ENCODE measurements at regions not wholly inside any gene's neighbourhood (a gene's known extent, or its start where the extent isn't known, plus 50 kb on each side); places are given as distances from the start of the nearest gene placed in this dataset.
"Not testable (repeated sequence)": the region's sequence is repeated elsewhere in the genome, so short reads cannot be mapped to it uniquely, and the experiment has no call there.

DNA sequence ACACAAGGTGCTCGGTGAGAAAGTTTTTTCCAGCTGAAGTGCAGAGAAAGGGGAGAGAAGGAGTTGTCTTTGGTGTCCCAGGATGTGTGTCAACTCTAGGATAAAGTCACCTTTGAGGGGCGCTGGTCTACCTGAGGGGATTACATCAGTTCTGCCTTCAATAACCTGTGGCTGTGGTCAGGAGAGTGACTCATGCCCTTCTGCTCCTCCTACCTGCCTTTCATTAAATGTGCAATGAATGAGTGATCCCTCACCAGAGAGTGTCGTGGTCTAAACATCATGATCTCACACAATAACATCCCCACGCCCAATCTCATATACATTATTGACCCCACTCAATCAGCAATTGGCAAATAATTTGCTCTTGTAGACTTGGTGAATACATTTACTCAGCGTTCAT lies 156.4 kb downstream of the POTEB start:
- intact Hi-C loops (cut with DNase I, micrococcal nuclease); ATAC-seq; DNase-seq: not testable (repeated sequence)

DNA sequence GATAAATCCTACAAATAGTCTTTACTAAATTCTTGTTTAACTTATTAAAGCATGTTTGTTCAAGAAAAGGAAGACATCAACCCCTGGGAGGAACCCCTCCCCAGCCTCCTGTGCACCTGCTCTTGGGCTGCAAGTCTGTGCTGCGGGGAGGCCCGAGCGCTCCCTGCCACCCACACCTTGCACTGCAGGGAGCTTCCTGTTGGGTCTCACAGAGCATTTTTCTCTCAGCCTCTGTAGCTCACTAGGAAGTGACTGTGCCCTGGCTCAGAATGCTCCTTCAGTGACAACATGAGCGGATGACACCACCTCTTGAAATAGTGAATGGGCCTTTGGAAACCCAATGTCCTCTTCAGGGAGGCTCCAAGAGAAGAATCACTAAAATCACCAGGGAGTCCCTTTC lies 158.8 kb downstream of the POTEB start:
- ATAC-seq; DNase-seq; intact Hi-C loops (cut with DNase I, micrococcal nuclease): not testable (repeated sequence)

DNA sequence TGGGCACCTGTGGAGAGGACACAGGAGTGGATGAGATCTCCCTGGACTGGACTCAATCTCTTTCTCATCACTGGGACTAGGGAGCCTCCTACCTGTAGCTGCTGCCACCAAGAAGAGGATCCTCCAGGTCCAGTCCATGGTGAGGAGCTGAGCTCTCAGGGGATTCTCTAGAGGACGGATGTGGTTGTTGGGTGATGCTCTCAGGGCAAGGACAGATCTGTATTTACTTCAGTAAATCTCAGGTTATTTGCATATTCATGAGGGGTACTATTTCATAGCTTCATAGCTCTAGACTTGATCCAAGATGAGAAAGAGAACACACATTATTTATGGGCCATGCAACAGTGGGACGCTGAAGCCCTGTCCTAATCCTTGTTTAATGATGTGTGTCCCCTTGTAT lies 159.4 kb downstream of the POTEB start:
- DNase-seq; ATAC-seq; intact Hi-C loops (cut with DNase I, micrococcal nuclease): not testable (repeated sequence)

DNA sequence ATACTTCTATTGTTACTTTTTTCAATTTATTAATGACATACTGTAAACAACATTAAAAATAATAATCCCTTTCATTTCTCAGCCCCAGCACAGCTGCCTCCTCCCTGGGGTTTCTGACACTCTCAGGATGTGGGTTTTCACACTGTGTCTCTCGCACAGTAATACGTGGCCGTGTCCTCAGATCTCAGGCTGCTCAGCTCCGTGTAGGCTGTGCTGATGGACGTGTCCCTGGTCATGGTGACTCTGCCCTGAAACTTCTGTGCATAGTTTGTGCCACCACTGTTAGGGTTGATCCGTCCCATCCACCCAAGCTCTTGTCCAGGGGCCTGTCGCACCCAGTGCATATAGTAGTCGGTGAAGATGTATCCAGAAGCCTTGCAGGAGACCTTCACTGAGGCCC lies 159.9 kb downstream of the POTEB start:
- ATAC-seq; DNase-seq; intact Hi-C loops (cut with DNase I, micrococcal nuclease): not testable (repeated sequence)

DNA sequence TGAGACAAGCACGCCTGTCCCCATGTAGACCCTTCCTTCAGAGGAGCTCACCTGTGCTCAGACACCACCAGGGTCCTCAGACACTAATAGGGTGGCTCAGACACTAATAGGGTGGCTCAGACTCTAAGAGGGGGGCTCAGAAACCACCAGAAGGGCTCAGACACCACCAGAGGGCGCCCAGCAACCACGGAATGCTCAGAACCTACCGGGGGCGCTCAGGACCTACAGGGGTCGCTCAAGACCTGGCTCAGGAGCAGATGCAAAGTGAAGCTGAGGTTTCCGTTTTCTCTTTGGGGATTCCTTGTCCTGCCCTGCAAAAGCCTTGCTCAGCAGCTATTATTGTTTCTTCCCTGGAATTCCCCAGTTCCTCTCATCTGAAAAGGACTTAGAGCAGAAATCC lies 172.1 kb downstream of the POTEB start:
- intact Hi-C loops (cut with DNase I, micrococcal nuclease); ATAC-seq; DNase-seq: not testable (repeated sequence)

DNA sequence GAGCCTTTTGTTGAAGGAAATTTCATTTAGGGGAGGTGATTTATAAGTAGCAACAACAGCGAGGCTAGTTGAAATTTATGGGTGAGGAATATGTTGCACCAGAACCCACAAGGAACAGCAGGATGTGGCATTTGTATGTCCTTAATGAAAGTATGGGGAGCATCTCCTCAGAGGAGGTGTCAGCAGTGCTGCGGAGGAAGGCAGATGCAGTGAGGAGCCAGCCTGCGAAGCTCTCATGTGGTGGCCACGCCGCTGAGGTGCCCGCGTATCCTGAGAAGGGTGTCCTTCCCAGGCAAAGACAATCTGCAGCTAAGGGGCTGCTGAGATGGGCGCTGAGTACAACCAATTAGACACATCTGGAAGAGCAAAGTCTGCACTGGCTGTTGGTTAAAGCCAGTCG lies 178.9 kb downstream of the POTEB start:
- ATAC-seq; intact Hi-C loops (cut with DNase I, micrococcal nuclease): not testable (repeated sequence)

DNA sequence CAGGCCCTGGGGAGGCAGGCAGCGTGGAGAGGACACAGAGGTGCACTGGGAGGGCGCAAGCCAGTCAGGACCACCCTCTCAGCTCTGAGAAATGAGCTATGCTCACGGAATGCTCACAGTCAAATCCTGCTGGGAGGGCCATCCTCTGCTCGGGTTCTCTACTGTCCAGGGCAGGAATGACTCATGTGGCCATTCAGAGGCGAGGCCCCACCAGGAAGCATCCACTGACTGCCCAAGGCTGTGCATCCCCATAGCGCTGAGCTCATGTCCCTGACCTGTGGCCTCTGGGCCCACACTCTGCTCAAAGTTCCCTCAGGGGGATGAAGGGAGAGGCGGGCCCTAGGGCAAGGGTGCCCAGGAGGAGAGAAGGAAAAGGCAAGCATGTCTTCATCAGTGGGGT lies 182.4 kb downstream of the POTEB start:
- DNase-seq; ATAC-seq; intact Hi-C loops (cut with DNase I, micrococcal nuclease): not testable (repeated sequence)

More for the DNA sequence above, 178.9 kb downstream of the POTEB start:
- not testable (repeated sequence) for DNase-seq

DNA sequence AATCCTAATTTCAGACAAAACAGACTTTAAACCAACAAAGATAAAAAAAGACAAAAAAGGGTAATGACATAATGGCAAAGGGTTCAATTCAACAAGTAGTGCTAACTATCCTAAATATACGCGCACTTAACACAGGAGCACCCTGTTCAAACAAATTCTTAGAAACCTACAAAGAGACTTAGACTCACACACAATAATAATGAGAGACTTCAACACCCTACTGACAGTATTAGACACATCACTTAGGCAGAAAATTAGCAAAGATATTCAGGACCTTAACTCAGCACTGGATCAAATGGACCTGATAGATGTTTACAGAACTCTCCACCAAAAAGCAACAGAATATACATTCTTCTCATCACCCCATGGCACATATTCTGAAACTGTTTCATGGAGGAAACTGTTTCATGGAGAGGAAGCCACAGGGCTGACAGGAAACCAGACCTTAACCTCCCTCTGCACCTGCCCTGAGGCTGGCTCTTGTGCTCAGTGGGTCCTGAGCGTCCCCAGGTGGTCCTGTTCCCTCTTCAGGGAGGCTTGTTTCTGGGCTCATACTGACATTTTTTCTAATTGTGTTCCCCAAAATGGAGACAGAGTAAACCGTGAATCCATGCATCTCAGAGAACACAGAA lies 184.9 kb downstream of the POTEB start:
- DNase-seq; ATAC-seq; intact Hi-C loops (cut with DNase I, micrococcal nuclease): not testable (repeated sequence)

DNA sequence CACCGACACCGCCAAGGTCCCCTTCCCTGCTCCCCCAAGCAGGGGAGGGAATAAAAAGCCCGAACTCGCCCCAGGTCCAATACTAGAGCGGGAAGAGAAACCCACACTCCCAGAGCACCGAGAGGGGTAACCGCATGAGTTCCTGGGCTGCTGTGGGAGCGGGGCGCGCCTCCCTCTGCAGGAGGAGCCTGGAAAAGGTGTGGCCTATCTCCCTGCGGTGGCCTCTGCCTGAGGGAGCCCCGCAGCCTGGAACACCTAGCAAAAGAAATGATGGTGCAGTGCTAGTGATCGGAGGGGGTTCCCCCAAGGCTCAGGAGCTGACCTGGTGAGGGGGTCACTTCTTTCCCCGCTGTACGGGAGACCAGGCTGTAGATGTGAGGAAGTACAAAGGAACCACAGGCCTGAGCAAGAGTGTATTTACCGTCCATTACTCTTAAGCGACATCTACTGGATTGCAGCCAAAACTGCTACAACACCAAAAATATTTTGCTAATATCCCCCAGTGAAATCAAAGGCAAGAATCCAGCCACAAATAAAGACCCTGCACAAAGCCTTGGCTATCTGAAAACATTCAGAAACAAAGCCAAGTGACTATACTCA lies 216.6 kb upstream of the POTEB3 start:
- ATAC-seq: peak; percentile 48
- intact Hi-C loops (cut with DNase I, micrococcal nuclease); DNase-seq: not testable (repeated sequence)

DNA sequence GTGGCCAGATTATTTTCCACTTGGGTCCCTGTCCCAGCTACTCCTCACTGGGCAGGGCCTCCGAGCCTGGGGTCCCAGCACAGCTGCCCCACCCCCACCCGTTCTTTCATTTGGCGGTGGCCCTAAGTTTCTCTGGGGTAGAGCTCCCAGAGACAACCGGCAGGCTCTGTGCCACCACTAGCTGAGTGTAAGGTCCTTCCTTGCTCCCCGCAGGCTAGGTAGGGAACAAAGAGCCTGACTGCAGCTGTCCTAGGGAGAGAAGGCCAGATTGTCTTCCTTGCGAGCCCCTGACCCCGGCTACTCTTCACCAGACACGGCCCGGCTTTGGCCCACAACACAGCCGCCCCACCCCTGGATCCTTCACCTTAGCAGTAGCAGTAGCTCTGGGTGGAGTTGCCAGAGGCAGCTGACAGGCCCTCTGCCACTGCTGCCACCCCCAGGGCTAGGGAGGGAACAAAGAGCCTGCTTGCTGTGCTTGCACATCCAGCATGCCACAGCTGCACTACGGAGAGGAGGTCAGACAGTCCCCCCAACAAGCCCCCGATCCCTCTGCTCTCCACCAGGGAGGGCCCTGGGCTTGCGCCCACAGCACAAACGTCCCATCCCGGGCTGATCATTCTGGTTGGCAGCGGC lies 215.9 kb upstream of the POTEB3 start:
- DNase-seq; intact Hi-C loops (cut with DNase I, micrococcal nuclease): not testable (repeated sequence)
- peak; percentile 46 for ATAC-seq

DNA sequence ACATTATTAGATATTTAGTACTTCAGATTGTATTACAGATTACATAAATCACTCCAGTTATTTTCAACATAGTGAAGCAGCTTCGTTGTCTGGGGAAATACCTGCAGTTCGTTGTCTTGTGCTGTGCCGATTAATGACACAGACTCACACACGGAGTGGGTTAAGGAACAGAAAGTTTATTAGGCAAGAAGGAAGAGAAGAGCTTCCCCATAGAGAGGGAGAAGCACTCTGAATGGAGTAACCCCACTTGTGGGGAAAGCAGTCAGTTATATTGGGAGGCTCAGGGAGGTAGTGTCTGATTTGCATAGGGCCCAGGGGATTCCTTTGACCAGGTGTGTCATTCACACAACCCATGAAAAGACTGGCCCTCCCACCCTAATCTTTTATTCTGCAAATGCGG lies 213.4 kb upstream of the POTEB3 start:
- DNase-seq; ATAC-seq; intact Hi-C loops (cut with DNase I, micrococcal nuclease): not testable (repeated sequence)

DNA sequence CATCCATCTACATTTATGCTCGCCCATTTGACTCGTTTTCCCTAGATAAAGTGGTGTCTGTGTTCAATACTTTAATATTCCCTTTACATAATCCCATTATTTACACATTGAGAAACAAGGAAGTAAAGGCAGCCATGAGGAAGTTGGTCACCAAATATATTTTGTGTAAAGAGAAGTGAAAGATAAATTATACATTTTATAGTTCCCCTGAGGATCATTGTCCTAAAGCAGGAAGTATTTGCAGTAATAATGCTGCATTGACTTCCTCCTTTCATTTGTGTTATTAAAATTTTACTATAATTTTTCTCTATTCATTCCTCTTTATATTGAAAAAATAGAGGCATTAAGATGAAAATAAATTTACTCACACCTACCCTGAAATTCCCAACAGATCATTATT lies 198.5 kb upstream of the POTEB3 start:
- DNase-seq; intact Hi-C loops (cut with DNase I, micrococcal nuclease); ATAC-seq: not testable (repeated sequence)

DNA sequence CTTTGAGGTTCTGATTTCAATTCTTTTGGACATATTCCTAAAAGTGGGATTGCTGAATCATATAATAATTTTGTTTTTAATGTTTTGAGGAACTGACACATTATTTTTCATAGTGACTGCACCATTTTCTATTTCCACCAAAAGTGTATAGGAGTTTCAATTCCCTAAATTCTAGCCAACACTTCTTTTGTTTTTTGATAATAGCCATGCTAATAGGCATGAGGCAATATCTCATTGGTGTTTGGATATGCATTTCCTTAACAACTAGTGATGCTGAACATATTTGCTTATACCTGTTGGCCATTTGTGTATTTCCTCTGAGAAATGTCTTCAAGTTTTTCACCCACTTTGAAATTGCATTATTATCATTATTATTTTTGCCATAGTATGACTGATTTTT lies 186.4 kb upstream of the POTEB3 start:
- intact Hi-C loops (cut with DNase I, micrococcal nuclease); ATAC-seq; DNase-seq: not testable (repeated sequence)

DNA sequence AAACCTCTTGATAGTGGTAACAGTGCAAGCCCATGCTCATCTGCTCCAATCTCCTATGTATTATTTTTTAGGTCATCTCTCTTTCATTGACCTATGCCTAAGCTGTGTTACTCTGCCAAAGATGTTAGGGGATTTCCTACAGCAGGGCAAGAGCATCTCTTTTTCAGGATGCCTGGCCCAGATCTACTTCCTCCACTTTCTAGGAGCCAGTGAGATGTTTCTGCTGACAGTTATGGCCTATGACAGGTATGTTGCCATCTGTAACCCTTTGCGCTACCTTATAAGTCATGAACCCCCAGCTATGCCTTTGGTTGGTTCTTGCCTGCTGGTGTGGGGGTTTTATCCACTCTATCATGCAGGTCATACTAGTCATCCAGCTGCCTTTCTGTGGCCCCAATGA lies 168.9 kb upstream of the POTEB3 start:
- intact Hi-C loops (cut with DNase I, micrococcal nuclease); ATAC-seq; DNase-seq: not testable (repeated sequence)

DNA sequence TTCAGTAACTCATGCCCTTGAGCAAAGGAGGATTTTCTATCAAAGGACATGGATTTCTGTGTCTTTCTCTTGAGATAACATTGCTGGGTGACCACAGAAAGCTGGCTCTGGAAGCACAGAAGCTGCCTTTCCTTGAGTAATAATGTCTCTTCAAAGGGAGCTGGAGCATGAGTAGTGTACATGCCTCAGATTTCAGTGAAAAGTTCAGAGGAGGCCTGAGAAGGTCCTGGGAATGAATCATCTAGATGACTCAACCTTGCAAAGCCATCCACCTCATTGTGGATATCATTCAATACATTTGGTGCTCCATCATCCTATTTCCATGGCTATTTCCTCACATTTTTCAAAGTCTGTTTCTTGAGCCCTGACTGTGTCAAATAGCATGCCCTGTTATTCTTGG lies 125.1 kb upstream of the POTEB3 start:
- DNase-seq; ATAC-seq; intact Hi-C loops (cut with DNase I, micrococcal nuclease): not testable (repeated sequence)

DNA sequence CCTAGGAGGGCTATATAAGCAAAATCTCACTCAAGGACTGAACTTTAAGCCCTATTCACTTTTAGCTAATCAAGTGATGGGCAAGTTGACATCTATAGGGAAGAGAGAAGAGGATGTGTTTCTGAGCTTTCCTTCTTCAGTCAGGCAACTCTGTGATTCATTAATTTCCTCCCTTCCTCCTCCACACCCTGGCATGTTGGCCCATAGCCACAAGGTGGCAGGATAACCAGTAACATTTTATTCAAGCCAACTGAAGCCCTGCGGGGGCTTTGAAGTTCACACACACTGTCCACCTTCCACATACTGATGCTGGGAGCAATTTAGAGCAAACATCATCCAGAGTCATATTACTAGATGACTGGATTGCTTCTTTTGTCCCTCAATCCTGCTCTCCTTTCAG lies 111.5 kb upstream of the POTEB3 start:
- DNase-seq; intact Hi-C loops (cut with DNase I, micrococcal nuclease): not testable (repeated sequence)
- peak; percentile 50 for ATAC-seq

DNA sequence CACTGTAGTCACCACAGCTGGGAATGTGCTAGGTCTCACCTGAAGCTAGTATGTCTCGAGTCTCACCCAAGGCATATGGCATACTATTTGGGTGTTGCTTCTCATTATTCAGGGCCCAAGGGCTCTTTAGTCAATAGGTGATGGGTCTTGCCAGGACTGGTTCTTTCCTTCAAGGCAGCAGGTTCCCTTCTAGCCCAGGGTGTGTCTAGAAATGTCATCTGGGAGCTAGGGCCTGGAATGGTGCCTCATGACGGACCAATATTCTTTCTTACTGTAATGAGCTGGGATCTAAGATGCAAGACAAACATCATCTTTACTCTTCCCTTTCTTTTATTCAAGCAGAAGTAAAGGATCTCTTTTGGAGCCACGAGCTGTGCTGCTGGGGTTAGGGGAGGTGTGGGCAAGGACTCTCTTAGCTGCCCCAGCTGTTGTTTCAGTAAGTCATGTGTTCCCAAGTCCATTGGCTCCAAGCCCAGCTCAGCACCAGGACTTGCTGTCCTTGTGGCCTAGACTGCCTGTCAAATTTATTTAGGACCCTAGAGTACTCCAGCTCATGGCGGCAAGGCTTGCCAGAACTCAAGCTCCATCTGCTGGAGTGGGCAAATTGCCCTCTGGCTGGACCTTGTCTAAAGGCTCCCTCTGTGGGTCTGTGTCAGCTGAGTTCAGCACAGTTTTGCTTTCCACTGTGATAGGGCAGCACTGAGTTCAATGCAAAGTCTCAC lies 106.0 kb upstream of the POTEB3 start:
- intact Hi-C loops (cut with DNase I, micrococcal nuclease); DNase-seq; ATAC-seq: not testable (repeated sequence)

DNA sequence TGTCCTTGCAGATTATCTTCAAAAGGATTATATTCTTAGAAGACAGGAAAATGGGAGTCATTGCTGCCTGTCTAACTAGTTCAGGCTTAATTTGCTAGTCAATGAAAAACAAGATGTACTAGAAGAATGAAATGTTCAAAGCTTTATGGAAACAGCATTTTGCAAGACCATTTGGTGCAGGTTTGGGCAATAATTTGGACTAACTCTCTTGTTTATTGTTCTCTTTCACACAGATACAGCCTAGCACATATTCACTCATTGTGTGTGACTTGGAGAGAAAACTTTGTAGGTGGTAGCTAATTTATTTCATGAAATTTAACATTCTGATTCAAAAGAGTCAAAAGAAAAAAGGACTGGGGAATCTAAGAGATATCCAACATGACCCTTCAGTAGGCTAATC lies 92.5 kb upstream of the POTEB3 start:
- DNase-seq; intact Hi-C loops (cut with DNase I, micrococcal nuclease); ATAC-seq: not testable (repeated sequence)

DNA sequence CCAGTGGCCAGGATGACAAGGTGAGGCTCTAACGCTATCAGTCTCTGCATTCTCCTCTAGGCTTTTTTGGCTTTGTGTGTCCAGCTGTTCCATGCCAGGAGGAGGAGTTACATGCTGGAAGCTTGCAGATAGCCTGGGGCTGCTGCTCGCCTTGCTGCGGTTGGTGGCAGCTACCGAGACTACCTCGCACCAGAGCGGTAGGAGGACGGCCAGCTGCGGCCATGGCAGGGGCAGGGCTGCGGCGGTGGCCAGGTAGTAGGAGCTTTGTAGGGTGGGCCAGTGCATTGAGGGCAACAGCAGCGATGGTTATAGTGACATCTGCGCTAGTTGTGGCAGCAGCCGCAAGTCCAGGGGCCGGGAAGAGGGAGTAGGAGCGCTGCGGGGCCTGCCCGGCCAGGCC lies 75.9 kb upstream of the POTEB3 start:
- DNase-seq; ATAC-seq; intact Hi-C loops (cut with DNase I, micrococcal nuclease): not testable (repeated sequence)

Measured in left colon (tissue), 2 donors.